ENCODE measurements at regions not wholly inside any gene's neighbourhood (a gene's known extent, or its start where the extent isn't known, plus 50 kb on each side); places are given as distances from the start of the nearest gene placed in this dataset.

DNA sequence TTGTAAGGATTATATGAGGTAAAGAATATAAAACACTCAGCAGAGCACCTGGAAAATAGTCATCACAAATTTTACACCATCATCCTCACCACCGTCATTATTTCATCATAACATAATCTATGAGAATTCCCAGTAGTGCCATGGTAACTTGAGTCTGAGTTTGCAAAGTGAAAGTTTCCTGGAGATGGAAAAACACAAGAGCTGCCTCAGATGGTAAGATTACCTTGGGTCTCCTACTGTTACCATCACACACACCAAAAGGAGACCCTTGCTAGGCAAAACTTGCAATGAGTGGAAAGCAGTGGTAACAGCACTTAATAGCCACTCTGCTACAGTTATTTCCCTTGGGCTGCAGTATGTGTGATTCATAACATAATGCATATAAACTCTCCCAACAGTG is 589.8 kb downstream of the RNF144B start:
- H3K4me2 ChIP-seq = no peak overlapping the region
- H3K9me3 ChIP-seq = no peaks in the 10 kb centered on the region
- no peak overlapping the region for H3K27ac ChIP-seq
- H3K4me1 ChIP-seq = peaks cover 6% of the 10 kb centered on the region; the same call in 1 of the 2 replicates
- no peak for TF ChIP-seq Cebpa-rat (IDR thresholded peaks at IDR 0.05)
- H4K20me1 ChIP-seq = no peaks in the 10 kb centered on the region
- H3K4me3 ChIP-seq = no peak overlapping the region
- H3K27me3 ChIP-seq = no peaks in the 10 kb centered on the region
- no peaks in the 10 kb centered on the region for H3K36me3 ChIP-seq
- H3K9ac ChIP-seq = no peak overlapping the region

DNA sequence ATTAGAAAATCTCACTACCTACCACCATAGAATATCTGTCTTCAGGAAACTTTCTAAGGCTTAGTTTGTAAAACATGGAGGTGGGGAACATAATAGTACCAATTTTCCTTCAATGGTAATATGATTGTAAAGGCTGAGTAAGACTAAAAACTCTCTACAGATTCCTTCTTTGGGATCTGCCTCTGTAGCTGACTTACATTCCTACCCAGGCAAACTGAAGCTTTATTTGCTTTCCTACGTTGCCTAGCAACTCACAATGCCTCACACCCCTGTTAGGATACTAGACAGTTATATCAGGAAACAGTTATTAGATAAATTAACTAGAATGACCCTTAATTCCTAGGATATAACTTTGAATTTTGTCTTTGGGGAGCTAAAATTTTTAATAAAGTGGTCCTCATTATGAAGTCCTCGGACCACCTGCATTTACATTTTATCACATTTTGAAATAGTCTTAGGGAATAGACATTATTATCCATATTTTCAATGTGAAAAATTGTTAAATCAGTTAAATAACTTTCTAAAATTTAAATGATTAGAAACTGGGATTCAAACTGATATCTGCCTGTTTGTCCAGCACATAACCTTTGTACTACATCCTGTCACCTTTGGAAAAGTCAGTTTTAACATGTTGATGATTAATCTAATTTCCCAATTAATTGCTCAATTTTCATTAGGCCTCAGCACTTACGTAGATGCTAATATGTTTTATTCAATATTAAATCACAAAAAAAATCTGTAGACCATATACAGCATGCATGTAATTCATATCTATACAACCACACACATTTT is 591.4 kb downstream of the RNF144B start:
- no peaks in the 10 kb centered on the region for H4K20me1 ChIP-seq
- no peak for TF ChIP-seq Cebpa-rat (IDR thresholded peaks at IDR 0.05)
- H3K36me3 ChIP-seq = no peaks in the 10 kb centered on the region
- no peaks in the 10 kb centered on the region for H3K9me3 ChIP-seq
- no peak overlapping the region for H3K4me3 ChIP-seq
- no peak overlapping the region for H3K4me2 ChIP-seq
- peaks cover 9% of the 10 kb centered on the region; the same call in 1 of the 2 replicates for H3K4me1 ChIP-seq
- H3K9ac ChIP-seq = no peak overlapping the region
- H3K27ac ChIP-seq = no peak overlapping the region
- H3K27me3 ChIP-seq = no peaks in the 10 kb centered on the region

DNA sequence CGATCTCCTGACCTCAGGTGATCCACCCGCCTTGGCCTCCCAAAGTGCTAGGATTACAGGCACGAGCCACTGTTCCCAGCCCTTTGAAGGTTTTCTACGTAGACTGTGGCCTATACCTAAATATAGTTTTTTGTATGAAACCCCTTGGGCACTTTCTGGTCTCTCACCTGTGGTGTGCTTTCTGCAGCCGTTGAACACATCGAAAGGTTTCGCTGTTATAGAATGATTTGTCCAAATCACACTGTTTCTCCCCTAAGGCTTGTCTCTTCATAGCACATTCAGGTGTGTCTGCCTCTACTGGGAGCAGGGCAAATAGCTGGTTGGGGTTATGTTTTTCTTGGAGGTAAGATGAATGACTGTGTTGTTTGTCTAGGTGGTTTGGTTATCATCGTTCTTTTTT is 597.9 kb downstream of the RNF144B start:
- H3K36me3 ChIP-seq = no peaks in the 10 kb centered on the region
- H3K27me3 ChIP-seq = no peaks in the 10 kb centered on the region
- H3K4me3 ChIP-seq = no peak overlapping the region
- no peak for TF ChIP-seq Cebpa-rat (IDR thresholded peaks at IDR 0.05)
- peaks cover 9% of the 10 kb centered on the region; the same call in 1 of the 2 replicates for H3K4me1 ChIP-seq
- no peaks in the 10 kb centered on the region for H3K9me3 ChIP-seq
- H3K27ac ChIP-seq = no peak overlapping the region
- H4K20me1 ChIP-seq = no peaks in the 10 kb centered on the region
- H3K9ac ChIP-seq = no peak overlapping the region
- no peak overlapping the region for H3K4me2 ChIP-seq

DNA sequence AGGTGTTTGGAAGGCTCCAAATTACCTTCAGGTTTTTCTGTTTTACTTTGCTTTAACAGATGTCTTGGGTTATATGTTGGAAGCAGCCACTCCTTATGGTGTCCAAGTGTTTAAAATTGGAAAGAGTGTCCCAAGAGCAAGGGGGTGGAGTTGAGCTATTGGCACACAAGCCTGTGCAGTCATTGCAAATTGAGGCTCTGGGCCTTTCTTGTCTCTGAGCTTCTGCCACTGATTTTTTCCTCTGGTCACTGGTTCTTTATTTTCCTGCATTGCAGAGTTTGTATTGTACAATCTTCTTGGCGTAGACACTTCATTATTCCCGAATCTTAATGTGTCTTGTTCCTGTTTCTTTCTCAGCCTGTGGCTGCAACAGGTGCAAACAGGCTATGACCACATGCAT is 598.8 kb downstream of the RNF144B start:
- H3K9ac ChIP-seq = no peak overlapping the region
- peaks cover 9% of the 10 kb centered on the region; the same call in 1 of the 2 replicates for H3K4me1 ChIP-seq
- H3K27ac ChIP-seq = no peak overlapping the region
- H3K9me3 ChIP-seq = no peaks in the 10 kb centered on the region
- H3K4me3 ChIP-seq = no peak overlapping the region
- H3K27me3 ChIP-seq = no peaks in the 10 kb centered on the region
- H3K36me3 ChIP-seq = no peaks in the 10 kb centered on the region
- no peaks in the 10 kb centered on the region for H4K20me1 ChIP-seq
- TF ChIP-seq Cebpa-rat (IDR thresholded peaks at IDR 0.05) = no peak
- H3K4me2 ChIP-seq = no peak overlapping the region

DNA sequence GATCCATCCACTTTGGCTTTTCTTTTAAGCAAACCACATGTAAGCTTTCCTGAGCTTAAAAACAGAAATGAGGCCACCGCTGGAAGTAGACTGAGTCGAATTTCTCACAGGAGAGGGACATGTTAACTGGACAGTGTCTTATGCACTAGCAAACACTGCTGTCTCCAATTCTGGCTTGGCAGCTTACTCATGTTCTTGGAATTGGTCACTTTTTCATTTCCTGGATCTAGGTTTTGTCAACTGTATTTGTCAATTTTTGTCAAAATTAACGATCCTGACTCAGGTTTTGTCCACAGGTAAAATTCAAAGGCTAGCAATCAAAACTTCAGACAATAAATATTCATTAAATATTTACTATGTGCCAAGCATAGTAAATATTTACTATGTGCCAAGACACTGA is 601.5 kb downstream of the RNF144B start:
- no peaks in the 10 kb centered on the region for H4K20me1 ChIP-seq
- H3K36me3 ChIP-seq = no peaks in the 10 kb centered on the region
- TF ChIP-seq Cebpa-rat (IDR thresholded peaks at IDR 0.05) = no peak
- H3K4me2 ChIP-seq = no peak overlapping the region
- no peaks in the 10 kb centered on the region for H3K9me3 ChIP-seq
- H3K4me3 ChIP-seq = no peak overlapping the region
- no peak overlapping the region for H3K9ac ChIP-seq
- H3K27ac ChIP-seq = no peak overlapping the region
- no peaks in the 10 kb centered on the region for H3K4me1 ChIP-seq
- no peaks in the 10 kb centered on the region for H3K27me3 ChIP-seq

DNA sequence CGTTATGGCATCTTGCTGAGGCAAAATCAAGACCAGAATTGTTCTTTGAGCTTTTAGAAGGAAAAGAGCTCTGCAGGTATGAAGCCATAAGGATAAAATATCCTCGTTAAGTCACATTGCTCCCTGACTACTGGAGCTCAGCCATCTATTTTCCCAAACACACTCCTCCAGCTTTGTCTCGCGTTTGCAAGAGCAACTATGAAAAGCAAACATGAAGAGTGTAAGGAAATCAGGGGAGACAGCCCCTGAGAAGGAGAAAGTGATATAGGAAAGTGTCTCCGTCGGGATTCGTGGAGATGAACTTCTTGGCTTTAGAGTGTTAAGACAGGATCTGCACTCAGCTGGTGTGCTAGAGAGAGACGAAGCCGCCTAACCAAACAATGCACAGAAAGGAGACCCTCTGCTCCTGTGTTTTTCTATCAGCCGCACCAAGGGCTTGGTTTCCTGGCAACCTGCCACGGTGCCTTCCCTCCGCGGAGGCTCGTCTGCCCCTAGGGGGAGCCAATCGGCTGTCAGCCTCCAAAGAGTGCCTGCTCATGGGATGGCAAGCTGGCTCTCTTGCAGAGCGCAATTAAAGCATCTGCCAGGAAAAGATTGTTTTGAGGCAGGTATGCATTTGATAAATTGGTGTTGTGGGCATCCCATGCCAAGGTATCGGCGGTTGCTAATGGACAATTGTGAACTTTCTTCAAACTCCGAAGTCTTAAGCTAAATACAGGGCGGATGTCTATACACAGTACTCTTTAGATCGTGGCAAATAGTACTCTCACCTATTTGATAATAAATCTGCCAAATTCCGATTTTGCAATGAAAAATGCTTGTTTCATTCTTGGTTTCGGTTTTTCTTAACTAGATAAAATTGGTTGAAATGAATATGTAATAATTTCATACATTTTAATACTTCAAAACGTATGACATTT is 603.2 kb downstream of the RNF144B start:
- H4K20me1 ChIP-seq = no peaks in the 10 kb centered on the region
- no peaks in the 10 kb centered on the region for H3K36me3 ChIP-seq
- no peaks in the 10 kb centered on the region for H3K9me3 ChIP-seq
- no peak for TF ChIP-seq Cebpa-rat (IDR thresholded peaks at IDR 0.05)
- H3K27ac ChIP-seq = no peak overlapping the region
- no peaks in the 10 kb centered on the region for H3K27me3 ChIP-seq
- no peak overlapping the region for H3K9ac ChIP-seq
- no peak overlapping the region for H3K4me2 ChIP-seq
- no peak overlapping the region for H3K4me3 ChIP-seq
- H3K4me1 ChIP-seq = no peaks in the 10 kb centered on the region

DNA sequence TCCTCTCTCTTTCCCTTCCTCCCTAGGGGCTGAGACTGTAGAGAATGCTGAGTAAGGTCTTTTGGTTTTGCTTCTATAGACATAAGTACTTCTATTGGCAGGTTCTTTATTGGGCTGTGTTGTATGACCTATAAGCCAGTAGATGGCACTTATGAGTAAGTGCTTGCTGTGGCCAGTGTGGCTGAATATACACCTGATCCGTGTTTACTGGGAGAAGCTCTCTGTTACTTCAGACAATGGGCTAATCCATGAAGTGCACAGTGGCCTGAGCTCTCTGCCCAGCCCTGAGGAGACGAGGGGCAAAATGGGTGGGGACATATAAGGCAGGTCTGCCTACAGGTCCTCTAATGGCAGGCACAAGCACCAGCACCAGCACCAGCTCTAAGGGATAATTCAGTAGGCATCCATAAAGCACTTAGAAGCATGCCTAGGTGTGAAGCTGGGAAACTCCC is 610.3 kb downstream of the RNF144B start:
- no peaks in the 10 kb centered on the region for H4K20me1 ChIP-seq

DNA sequence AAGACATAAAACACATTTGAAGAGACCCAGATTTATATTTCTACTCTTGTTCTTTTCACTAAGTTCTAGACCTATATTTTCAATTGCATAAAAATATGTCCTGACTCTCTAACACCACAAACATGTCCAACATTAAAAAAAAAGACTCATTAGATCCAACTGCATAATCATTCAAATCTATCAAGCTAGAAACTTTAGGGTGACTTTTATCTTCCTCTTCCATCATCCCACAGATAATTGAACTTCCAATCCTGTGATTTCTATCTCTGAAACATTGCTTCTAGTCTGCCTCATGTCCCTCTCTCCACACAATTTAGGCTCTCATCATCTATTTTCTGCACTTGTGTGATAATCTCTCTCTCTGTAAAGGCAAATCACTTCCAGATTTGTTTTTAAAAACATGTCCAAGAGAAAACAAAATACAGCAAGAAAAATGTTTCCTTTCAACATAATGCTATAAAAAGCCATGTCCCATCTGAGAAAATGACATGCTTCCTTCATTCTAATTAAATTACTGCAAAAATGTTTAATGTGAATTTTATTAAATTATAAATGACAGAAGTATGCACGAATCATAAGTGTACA is 615.9 kb downstream of the RNF144B start:
- H3K9me3 ChIP-seq = no peaks in the 10 kb centered on the region
- no peak overlapping the region for H3K9ac ChIP-seq
- no peaks in the 10 kb centered on the region for H3K36me3 ChIP-seq
- no peak overlapping the region for H3K27ac ChIP-seq
- H3K27me3 ChIP-seq = no peaks in the 10 kb centered on the region
- no peak overlapping the region for H3K4me3 ChIP-seq
- no peak overlapping the region for H3K4me2 ChIP-seq
- H3K4me1 ChIP-seq = no peaks in the 10 kb centered on the region
- no peaks in the 10 kb centered on the region for H4K20me1 ChIP-seq
- TF ChIP-seq Cebpa-rat (IDR thresholded peaks at IDR 0.05) = no peak

More for the DNA sequence above, 610.3 kb downstream of the RNF144B start:
- no peak overlapping the region for H3K4me2 ChIP-seq
- no peaks in the 10 kb centered on the region for H3K9me3 ChIP-seq
- H3K27ac ChIP-seq = no peak overlapping the region
- no peaks in the 10 kb centered on the region for H3K36me3 ChIP-seq
- no peaks in the 10 kb centered on the region for H3K4me1 ChIP-seq
- H3K9ac ChIP-seq = no peak overlapping the region
- no peak for TF ChIP-seq Cebpa-rat (IDR thresholded peaks at IDR 0.05)
- no peaks in the 10 kb centered on the region for H3K27me3 ChIP-seq
- H3K4me3 ChIP-seq = no peak overlapping the region

DNA sequence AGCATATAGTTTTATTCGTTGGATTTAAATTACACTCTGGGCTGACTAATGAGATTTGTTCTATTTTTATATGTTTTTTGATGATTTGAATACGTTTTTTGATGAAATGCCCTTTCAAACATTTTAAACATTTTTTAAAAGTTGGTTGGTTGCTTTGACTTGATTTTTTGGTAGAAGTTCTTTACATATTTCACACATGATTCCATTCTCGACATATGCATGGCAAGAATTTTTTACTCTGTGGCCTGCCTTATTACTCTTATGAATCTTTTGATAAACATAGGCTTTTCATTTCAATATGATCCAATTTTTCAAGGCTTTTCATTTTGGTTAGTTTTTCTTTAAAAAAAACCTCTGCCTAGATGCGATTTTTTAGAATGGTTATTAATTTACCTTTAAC is 617.0 kb downstream of the RNF144B start:
- Histone ChIP-seq H3K4me2 (no peak overlapping the region), H3K9me3 (no peaks in the 10 kb centered on the region), H3K27me3 (no peaks in the 10 kb centered on the region), H3K4me3 (no peak overlapping the region), H3K9ac (no peak overlapping the region), H3K36me3 (no peaks in the 10 kb centered on the region), H3K4me1 (no peaks in the 10 kb centered on the region), H3K27ac (no peak overlapping the region), H4K20me1 (no peaks in the 10 kb centered on the region)
- TF ChIP-seq Cebpa-rat (IDR thresholded peaks at IDR 0.05) = no peak
